ENCODE measurements at regions not wholly inside any gene's neighbourhood (a gene's known extent, or its start where the extent isn't known, plus 50 kb on each side); places are given as distances from the start of the nearest gene placed in this dataset.

- ATAC-seq (ENCODE audit: low read depth in 2 of 2) (no peak), DNase-seq (no peak)
- H3K4me3 Mint-ChIP-seq = peak overlapping the region; percentile 22 to 49 (median 30)
- H3K27ac Mint-ChIP-seq = peak overlapping the region; percentile 97 to 99 (median 99)
- Histone ChIP-seq H3K4me3 (ENCODE audit: low read depth, low read length) (peak overlapping the region; percentile 22), H3K27me3 (ENCODE audit: control insufficient read depth, insufficient read depth, low read length) (no peaks in the 10 kb centered on the region), H3K36me3 (ENCODE audit: control insufficient read depth, insufficient read depth, low read length) (no peaks in the 10 kb centered on the region), H3K27ac (ENCODE audit: insufficient read depth, low read length, poor library complexity, severe bottlenecking) (peak overlapping the region; percentile 98), H3K4me1 (ENCODE audit: control insufficient read depth, insufficient read depth, low read length, poor library complexity, severe bottlenecking) (peaks cover 63% of the 10 kb centered on the region), H3K9me3 (ENCODE audit: control insufficient read depth in 2 of 2, low read length in 2 of 2) (no peaks in the 10 kb centered on the region)
- peaks cover 36 to 78% (median 63%) of the 10 kb centered on the region in 4 donors for H3K4me1 Mint-ChIP-seq
- H3K27me3 Mint-ChIP-seq = peaks cover 5% of the 10 kb centered on the region
- H3K9me3 Mint-ChIP-seq = no peaks in the 10 kb centered on the region
- H3K36me3 Mint-ChIP-seq = no peaks in the 10 kb centered on the region
These were observed 87.8 kb upstream of the KLF6 start for GRCh38 chr10:3872712-3873329.

GRCh38 chr10:3871424-3871996 lies 86.5 kb upstream of the KLF6 start:
- H3K4me1 Mint-ChIP-seq = peaks cover 45 to 79% (median 65%) of the 10 kb centered on the region in 4 donors

GRCh38 chr10:3869036-3869435 lies 84.0 kb upstream of the KLF6 start:
- Histone ChIP-seq H3K9me3 (ENCODE audit: control insufficient read depth in 2 of 2, low read length in 2 of 2) (no peaks in the 10 kb centered on the region), H3K27me3 (ENCODE audit: control insufficient read depth, insufficient read depth, low read length) (no peaks in the 10 kb centered on the region), H3K4me3 (ENCODE audit: low read depth, low read length) (no peak overlapping the region), H3K36me3 (ENCODE audit: control insufficient read depth, insufficient read depth, low read length) (no peaks in the 10 kb centered on the region), H3K4me1 (ENCODE audit: control insufficient read depth, insufficient read depth, low read length, poor library complexity, severe bottlenecking) (peaks cover 45% of the 10 kb centered on the region), H3K27ac (ENCODE audit: insufficient read depth, low read length, poor library complexity, severe bottlenecking) (no peak overlapping the region)
- H3K4me3 Mint-ChIP-seq = no peak overlapping the region
- no peaks in the 10 kb centered on the region for H3K36me3 Mint-ChIP-seq
- H3K9me3 Mint-ChIP-seq = no peaks in the 10 kb centered on the region
- H3K27me3 Mint-ChIP-seq = peaks cover 5% of the 10 kb centered on the region
- no peak for ATAC-seq (ENCODE audit: low read depth in 2 of 2)
- H3K27ac Mint-ChIP-seq = peak overlapping the region; percentile 18 to 92 (median 79)
- no peak for DNase-seq
- H3K4me1 Mint-ChIP-seq = peaks cover 37 to 67% (median 53%) of the 10 kb centered on the region in 4 donors

More at GRCh38 chr10:3871424-3871996, 86.5 kb upstream of the KLF6 start:
- Mint-ChIP-seq H3K27me3 (peaks cover 5% of the 10 kb centered on the region), H3K4me3 (peak overlapping the region in 2 of 4 donors; percentile 26 to 30), H3K36me3 (no peaks in the 10 kb centered on the region), H3K9me3 (no peaks in the 10 kb centered on the region), H3K27ac (peak overlapping the region; percentile 60 to 99 (median 97))
- Histone ChIP-seq H3K27me3 (ENCODE audit: control insufficient read depth, insufficient read depth, low read length) (no peaks in the 10 kb centered on the region), H3K4me3 (ENCODE audit: low read depth, low read length) (no peak overlapping the region), H3K36me3 (ENCODE audit: control insufficient read depth, insufficient read depth, low read length) (no peaks in the 10 kb centered on the region), H3K9me3 (ENCODE audit: control insufficient read depth in 2 of 2, low read length in 2 of 2) (no peaks in the 10 kb centered on the region), H3K4me1 (ENCODE audit: control insufficient read depth, insufficient read depth, low read length, poor library complexity, severe bottlenecking) (peaks cover 63% of the 10 kb centered on the region), H3K27ac (ENCODE audit: insufficient read depth, low read length, poor library complexity, severe bottlenecking) (no peak overlapping the region)
- DNase-seq (no peak), ATAC-seq (ENCODE audit: low read depth in 2 of 2) (no peak)

GRCh38 chr10:3868271-3868664 lies 83.3 kb upstream of the KLF6 start:
- DNase-seq = no peak
- H3K4me3 Mint-ChIP-seq = peak overlapping the region in 1 of 4 donors; percentile 39
- Histone ChIP-seq H3K27me3 (ENCODE audit: control insufficient read depth, insufficient read depth, low read length) (no peaks in the 10 kb centered on the region), H3K9me3 (ENCODE audit: control insufficient read depth in 2 of 2, low read length in 2 of 2) (no peaks in the 10 kb centered on the region), H3K4me1 (ENCODE audit: control insufficient read depth, insufficient read depth, low read length, poor library complexity, severe bottlenecking) (peaks cover 42% of the 10 kb centered on the region), H3K4me3 (ENCODE audit: low read depth, low read length) (no peak overlapping the region), H3K36me3 (ENCODE audit: control insufficient read depth, insufficient read depth, low read length) (no peaks in the 10 kb centered on the region), H3K27ac (ENCODE audit: insufficient read depth, low read length, poor library complexity, severe bottlenecking) (peak overlapping the region; percentile 53)
- H3K36me3 Mint-ChIP-seq = no peaks in the 10 kb centered on the region
- peaks cover 30 to 59% (median 46%) of the 10 kb centered on the region in 4 donors for H3K4me1 Mint-ChIP-seq
- no peak for ATAC-seq (ENCODE audit: low read depth in 2 of 2)
- H3K9me3 Mint-ChIP-seq = no peaks in the 10 kb centered on the region
- peak overlapping the region; percentile 55 to 96 (median 79) for H3K27ac Mint-ChIP-seq
- no peaks in the 10 kb centered on the region for H3K27me3 Mint-ChIP-seq

GRCh38 chr10:3867454-3868270 lies 82.7 kb upstream of the KLF6 start:
- H3K27ac ChIP-seq (ENCODE audit: insufficient read depth, low read length, poor library complexity, severe bottlenecking) = peak overlapping the region; percentile 53
- H3K36me3 Mint-ChIP-seq = no peaks in the 10 kb centered on the region
- no peaks in the 10 kb centered on the region for H3K9me3 Mint-ChIP-seq
- H3K4me3 Mint-ChIP-seq = peak overlapping the region in 2 of 4 donors; percentile 7 to 39
- DNase-seq (no peak), ATAC-seq (ENCODE audit: low read depth in 2 of 2) (peak; percentile 69 to 73)
- H3K4me1 ChIP-seq (ENCODE audit: control insufficient read depth, insufficient read depth, low read length, poor library complexity, severe bottlenecking) = peaks cover 36% of the 10 kb centered on the region
- no peaks in the 10 kb centered on the region for H3K27me3 Mint-ChIP-seq
- no peaks in the 10 kb centered on the region for H3K9me3 ChIP-seq (ENCODE audit: control insufficient read depth in 2 of 2, low read length in 2 of 2)
- no peak overlapping the region for H3K4me3 ChIP-seq (ENCODE audit: low read depth, low read length)
- H3K27ac Mint-ChIP-seq = peak overlapping the region; percentile 79 to 96 (median 80)
- H3K27me3 ChIP-seq (ENCODE audit: control insufficient read depth, insufficient read depth, low read length) = no peaks in the 10 kb centered on the region
- peaks cover 28 to 53% (median 41%) of the 10 kb centered on the region in 4 donors for H3K4me1 Mint-ChIP-seq
- no peaks in the 10 kb centered on the region for H3K36me3 ChIP-seq (ENCODE audit: control insufficient read depth, insufficient read depth, low read length)

DNA sequence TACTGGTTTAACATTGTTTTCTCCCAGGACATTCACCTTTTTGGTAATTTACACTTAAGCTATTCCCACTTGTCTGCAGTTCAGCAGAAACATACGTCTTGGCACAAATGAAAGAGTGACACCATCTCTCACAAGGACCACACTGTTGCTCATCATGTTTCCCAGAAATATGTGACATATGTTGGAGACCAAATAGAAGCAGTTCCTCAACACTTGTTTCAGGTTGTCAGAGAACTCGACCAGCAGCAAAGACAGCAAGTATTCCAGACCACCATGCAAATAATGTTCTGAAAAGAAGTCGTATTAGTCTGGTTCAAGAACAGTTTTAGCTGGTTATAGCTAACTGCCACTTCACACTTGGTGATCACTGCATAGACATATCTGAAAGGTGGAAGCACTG lies 81.3 kb upstream of the KLF6 start:
- H3K4me3 Mint-ChIP-seq = peak overlapping the region in 2 of 4 donors; percentile 11 to 29
- peaks cover 20 to 41% (median 30%) of the 10 kb centered on the region in 4 donors for H3K4me1 Mint-ChIP-seq
- DNase-seq = no peak
- no peaks in the 10 kb centered on the region for H3K27me3 Mint-ChIP-seq
- H3K27ac ChIP-seq (ENCODE audit: insufficient read depth, low read length, poor library complexity, severe bottlenecking) = no peak overlapping the region
- no peaks in the 10 kb centered on the region for H3K36me3 Mint-ChIP-seq
- no peaks in the 10 kb centered on the region for H3K36me3 ChIP-seq (ENCODE audit: control insufficient read depth, insufficient read depth, low read length)
- H3K4me1 ChIP-seq (ENCODE audit: control insufficient read depth, insufficient read depth, low read length, poor library complexity, severe bottlenecking) = peaks cover 28% of the 10 kb centered on the region
- peak overlapping the region; percentile 49 for H3K4me3 ChIP-seq (ENCODE audit: low read depth, low read length)
- no peak for ATAC-seq (ENCODE audit: low read depth in 2 of 2)
- no peaks in the 10 kb centered on the region for H3K9me3 ChIP-seq (ENCODE audit: control insufficient read depth in 2 of 2, low read length in 2 of 2)
- H3K27ac Mint-ChIP-seq = peak overlapping the region; percentile 40 to 79 (median 60)
- H3K27me3 ChIP-seq (ENCODE audit: control insufficient read depth, insufficient read depth, low read length) = no peaks in the 10 kb centered on the region
- H3K9me3 Mint-ChIP-seq = no peaks in the 10 kb centered on the region

DNA sequence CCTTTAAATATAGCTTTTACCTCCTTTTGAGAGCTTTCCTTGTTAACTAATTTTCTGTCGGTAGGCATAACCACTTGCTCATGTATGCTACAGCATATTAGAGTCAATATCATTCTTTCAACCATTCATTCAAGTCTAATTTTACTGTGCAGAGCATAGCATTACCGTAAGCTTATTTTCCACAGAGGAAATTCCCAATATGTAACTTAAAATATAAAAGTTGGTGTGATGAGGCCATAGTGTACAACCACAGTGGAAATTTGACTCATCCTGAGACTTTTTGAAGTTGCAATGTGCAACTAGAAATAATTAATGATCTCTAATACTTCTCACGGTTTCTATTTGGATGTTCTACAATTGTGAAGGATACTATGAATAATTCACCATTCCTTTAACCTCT lies 80.6 kb upstream of the KLF6 start:
- Mint-ChIP-seq H3K9me3 (no peaks in the 10 kb centered on the region), H3K4me3 (peak overlapping the region in 1 of 4 donors; percentile 11), H3K27me3 (no peaks in the 10 kb centered on the region), H3K36me3 (no peaks in the 10 kb centered on the region), H3K27ac (peak overlapping the region in 1 of 3 donors; percentile 79), H3K4me1 (peaks cover 19 to 41% (median 30%) of the 10 kb centered on the region in 4 donors)
- no peaks in the 10 kb centered on the region for H3K36me3 ChIP-seq (ENCODE audit: control insufficient read depth, insufficient read depth, low read length)
- H3K27ac ChIP-seq (ENCODE audit: insufficient read depth, low read length, poor library complexity, severe bottlenecking) = no peak overlapping the region
- no peak for DNase-seq
- ATAC-seq (ENCODE audit: low read depth in 2 of 2) = no peak
- peak overlapping the region; percentile 49 for H3K4me3 ChIP-seq (ENCODE audit: low read depth, low read length)
- H3K27me3 ChIP-seq (ENCODE audit: control insufficient read depth, insufficient read depth, low read length) = no peaks in the 10 kb centered on the region
- H3K9me3 ChIP-seq (ENCODE audit: control insufficient read depth in 2 of 2, low read length in 2 of 2) = no peaks in the 10 kb centered on the region
- H3K4me1 ChIP-seq (ENCODE audit: control insufficient read depth, insufficient read depth, low read length, poor library complexity, severe bottlenecking) = peaks cover 28% of the 10 kb centered on the region

Data from CD4-positive, CD25-positive, alpha-beta regulatory T cell (primary cell).